Pulmonary artery endothelial cell (primary cell): ENCODE measurements at regions not wholly inside any gene's neighbourhood (a gene's known extent, or its start where the extent isn't known, plus 50 kb on each side); places are given as distances from the start of the nearest gene placed in this dataset.

Source experiments
- DNase-seq: peaks from one replicate; pipeline ENCODE4 v3.0.0-alpha.2; 2011; ENCODE audit warnings: low read depth, low spot score

DNA sequence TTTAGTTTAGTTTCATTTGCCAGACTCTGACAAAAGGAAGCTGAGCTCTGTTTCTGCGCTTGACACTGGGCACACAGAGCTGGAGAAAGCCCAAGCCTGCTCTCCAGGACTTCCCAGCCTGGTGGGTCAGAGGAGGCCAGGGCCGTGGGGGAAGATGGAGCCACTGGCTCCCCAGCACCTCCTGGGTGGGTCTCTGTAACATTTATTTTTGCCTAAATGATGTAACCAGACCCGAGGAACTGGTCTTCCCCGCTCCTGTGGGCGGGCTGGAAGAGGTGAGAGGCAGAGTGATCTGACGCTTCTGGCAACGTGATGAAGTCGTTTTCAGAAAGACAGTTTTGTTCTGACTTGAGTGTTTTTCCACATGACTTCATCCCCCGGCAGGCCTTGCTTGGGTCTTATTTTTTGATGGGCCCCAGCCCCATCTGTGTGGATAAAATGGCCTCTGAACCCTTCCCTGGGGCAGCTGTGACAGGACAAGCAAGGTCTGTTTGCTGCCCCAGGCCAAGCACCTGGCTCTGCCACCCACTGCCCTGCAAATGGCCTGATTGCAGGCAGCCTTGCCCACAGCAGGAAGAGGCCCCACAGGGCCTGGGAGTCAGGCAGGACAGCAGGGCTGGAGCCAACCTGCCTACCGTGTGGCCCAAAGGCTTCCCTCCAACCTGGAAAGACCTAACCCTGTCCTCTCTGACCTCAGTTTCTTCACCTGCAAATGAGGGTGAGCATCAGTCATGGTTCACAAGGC lies 304.9 kb upstream of the ZMIZ1 start:
- no peak for DNase-seq

DNA sequence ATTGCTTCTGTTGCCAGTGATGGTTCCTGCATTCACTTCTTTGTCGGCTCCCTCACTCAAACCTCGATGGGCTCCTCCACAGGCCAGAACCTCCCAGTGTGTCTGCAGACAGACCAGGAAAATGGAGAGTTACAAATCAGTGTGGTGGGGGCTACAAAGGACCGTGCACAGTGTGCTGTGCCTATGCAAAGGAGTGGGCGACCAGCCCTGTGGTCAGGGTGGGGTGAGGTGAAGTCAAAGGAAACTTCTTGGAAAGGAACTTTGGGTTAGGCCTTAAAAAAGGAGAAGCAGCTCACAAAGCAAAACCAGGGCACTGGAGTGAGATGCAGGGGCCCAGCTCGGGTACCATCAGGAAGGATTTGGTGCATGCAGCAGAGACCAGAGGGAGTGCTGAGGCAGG lies 304.3 kb upstream of the ZMIZ1 start:
- no peak for DNase-seq

GRCh38 chr10:78764846-78765430 lies 303.8 kb upstream of the ZMIZ1 start:
- DNase-seq = no peak

GRCh38 chr10:78765726-78766335 lies 302.9 kb upstream of the ZMIZ1 start:
- no peak for DNase-seq

DNA sequence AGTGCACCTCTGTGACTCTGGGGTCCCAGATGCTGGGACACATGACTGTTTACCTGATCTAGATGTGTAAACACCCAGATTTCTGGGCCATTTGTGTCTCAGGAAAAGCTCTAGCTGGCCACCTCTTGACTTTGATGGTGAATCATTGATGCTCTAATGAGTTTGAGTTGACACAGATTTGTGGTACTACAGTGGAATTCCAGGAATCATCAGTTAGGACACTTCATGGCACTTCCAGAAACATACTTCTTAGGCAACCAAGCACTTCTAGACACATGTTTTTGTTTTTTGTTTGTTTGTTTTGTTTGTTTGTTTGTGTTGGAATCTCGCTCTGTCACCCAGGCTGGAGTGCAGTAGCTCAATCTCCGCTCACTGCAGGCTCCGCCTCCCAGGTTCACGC lies 302.2 kb upstream of the ZMIZ1 start:
- DNase-seq = no peak

GRCh38 chr10:78768041-78768835 lies 300.5 kb upstream of the ZMIZ1 start:
- no peak for DNase-seq

GRCh38 chr10:78768876-78769275 lies 299.9 kb upstream of the ZMIZ1 start:
- DNase-seq = no peak

DNA sequence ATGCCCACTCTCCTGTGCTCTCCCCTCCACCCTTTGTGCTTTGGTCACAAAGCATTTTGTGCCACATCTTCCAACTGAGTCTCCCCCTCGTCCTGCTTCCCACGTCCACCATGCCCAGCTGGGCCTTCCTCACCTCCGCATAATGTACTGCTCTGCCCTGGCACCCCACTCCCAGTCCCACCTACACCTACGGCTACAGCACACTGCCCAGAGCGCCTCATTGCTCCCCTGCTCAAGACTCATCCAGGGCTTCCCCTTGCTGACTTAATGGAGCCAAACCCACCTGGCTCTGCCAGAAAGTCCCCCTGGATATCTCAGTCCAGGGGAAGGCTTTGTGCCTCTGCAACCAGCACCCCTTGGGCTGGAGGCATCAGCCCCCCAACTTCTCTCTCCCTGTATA lies 299.2 kb upstream of the ZMIZ1 start:
- DNase-seq = no peak

DNA sequence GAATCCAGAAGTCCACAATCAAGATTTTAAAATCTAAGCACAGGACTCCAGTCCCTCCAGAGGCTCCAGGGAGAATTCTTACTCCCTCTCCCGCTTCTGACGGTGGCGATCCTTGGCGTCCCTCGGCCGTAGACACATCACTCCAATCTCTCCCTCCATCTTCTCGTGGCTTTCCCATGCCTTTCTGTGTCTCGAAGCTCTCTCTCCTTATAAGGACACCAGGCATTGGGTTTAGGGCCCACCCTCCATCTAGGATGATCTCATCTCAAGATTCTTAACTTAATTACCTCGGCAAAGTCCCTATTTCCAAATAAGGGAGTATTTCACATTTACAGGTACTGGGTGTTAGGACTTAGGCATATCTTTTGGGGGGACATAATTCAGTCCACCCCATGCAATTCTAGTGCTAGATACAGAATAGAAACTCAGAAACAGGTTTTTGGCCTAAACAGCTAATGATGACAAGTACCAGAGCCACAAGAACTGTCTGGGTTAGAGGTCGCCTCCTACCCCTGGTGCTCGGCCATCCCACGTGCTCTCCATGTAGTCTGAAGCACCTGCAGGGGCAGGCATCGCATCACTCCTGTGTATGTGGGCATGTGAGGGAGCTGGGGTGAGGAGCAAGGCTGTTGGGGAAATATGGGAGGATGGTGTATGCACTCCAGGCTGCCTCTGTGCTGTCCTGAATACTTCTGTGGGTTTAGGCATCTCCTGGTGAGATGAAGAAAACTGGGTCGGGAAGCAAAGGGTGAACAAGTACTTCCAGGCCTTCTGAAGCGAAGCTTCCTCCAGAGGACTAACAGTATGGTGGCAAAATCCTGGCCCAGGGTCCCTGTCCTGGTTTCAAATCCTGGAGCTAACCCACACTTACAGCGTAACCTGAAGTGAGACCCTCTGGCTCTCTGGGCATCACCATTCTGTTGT lies 298.3 kb upstream of the ZMIZ1 start:
- DNase-seq = no peak

- no peak for DNase-seq
Measured at GRCh38 chr10:78771260-78771659, 297.5 kb upstream of the ZMIZ1 start.

DNA sequence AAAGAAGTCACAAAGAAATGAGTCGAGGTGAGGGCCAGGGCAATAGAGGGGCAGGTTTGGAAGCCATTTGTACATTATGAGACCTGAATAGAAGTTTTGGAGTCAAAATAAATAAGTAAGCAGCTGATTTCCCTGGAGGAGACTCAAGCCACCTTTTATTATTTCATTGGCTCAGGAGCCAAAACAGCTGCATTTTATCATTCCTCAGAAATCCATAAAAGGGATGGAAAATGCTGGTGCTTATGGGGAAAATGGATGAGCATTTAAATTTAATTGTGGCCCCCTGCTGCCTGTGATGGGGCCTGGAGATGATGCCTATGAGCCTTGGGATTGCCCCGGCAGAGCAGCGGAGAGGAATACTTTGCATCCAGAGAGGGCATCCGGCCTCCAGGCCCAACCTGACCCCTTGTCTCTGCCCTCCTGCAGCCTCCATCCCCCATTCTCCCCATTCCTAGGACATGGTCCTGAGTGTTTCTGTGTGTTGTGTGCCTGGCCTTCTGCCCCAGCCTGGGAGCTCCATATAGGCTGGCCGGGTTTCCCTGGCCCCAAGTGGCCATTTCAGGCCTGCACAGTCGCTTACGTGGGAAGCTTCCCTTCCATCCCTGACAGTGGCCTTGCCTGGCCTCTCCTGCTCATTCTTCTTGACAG lies 296.8 kb upstream of the ZMIZ1 start:
- DNase-seq = no peak

DNA sequence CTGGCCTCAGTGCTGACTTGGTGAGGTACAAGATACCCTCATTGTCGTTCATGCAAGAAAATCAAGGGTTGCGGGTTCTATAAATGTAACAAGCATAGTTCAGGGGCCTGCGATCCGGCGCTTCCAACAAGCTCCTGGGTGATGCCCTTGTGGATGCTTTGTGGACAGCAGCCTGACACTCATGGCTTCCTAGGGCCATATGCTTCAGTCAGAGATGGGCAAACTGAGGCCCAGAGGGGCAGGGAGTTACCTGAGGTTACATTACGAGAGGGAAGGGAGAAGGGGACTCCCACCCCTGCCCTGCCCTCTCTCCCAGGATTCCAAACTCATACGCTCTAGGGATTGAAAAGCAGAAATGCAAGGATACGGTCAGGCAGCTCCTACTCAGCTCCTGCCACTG lies 296.3 kb upstream of the ZMIZ1 start:
- DNase-seq = no peak

- no peak for DNase-seq
Measured at GRCh38 chr10:78772986-78773530, 295.7 kb upstream of the ZMIZ1 start.

- DNase-seq = no peak
Measured at GRCh38 chr10:78774614-78774998, 294.2 kb upstream of the ZMIZ1 start.

DNA sequence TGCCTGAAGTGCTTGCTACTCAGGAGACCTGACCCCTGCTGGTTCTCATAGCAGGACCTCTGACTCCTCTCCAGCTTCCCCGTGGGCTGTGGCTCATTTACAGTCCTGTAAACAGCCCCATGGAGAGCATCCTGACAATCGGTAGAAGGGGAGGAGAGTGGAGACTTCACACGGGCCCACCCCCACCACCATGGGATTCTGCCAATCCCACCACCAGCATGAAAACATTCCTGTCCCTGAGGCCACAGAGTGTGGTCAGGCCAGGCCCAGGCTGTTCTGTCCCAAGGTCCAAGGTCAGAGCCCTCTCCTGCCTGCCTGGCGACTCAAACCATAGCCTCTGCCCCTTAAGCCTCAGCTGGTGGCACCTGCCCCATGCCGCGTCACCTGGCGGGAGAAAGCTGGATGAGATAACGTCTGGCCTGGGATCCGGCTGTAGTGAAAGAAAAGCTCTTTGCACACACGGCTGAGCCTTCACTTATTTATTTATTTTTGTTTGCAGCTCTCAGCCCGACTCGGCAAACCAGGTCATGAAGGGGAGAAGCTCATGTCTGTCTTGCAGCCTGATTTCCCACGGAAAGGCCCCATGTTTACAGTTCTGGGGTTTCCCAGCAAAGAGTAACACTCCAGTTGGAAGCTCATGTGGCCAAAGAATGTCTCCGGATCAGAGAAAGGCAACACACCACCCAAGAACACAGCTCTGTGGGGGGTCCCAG lies 293.6 kb upstream of the ZMIZ1 start:
- DNase-seq = no peak

- no peak for DNase-seq
Measured at GRCh38 chr10:78775891-78776290, 292.9 kb upstream of the ZMIZ1 start.

DNA sequence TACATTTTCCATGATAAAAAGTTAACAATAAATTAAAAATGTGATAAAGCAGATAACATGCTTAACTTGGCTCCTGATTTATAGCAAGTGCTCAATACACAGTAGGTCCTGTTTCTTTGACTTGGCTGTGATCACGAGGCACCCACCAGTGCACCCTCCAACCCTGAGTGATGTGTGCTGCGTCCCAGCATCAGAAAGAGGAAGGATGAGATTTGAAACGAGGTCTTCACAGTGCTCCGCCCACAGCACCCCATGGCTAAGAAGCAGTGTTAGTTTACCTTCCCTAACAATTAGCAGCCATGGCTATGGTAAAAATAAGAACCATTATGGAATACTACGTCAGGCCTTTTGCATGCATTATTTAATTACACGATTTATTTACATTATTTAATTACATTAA lies 292.0 kb upstream of the ZMIZ1 start:
- no peak for DNase-seq

- DNase-seq = no peak
Measured at GRCh38 chr10:78777466-78777865, 291.3 kb upstream of the ZMIZ1 start.

DNA sequence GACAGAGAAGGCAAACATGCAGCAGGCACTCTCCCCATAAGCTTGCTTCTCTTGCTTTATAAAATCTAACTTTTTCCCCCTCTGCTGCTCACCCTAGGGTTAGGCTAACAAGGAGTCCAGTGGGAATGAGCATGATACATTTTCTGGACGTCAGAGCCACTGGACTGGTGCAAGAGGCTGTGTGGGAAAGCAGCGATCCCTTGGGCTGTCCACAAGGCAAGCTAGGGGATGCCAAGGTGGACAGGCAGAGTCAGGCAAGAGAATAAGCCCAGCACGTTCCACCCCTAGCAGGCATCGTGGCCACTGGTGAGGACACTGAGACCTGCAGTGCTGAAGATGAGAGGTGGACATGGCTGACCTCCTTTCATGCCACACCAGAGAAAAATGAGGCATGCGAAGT lies 290.9 kb upstream of the ZMIZ1 start:
- DNase-seq = no peak
